Upper lobe of left lung (tissue), 6 donors: ENCODE measurements at regions not wholly inside any gene's neighbourhood (a gene's known extent, or its start where the extent isn't known, plus 50 kb on each side); places are given as distances from the start of the nearest gene placed in this dataset.

Experiments
- ATAC-seq, 2 donors: fragments of 200-7000 bp; cut with Tn5 transposase; one replicate each; pipeline ENCODE4 v1.9.1; 2022; ENCODE audit warnings: mild to moderate bottlenecking in 2 of 2, moderate library complexity in 2 of 2; ENCODE audit not compliant: low FRiP score in 2 of 2
- DNase-seq, 2 donors: peaks; one replicate each; pipeline ENCODE4 v3.0.0-alpha.2; 2019 to 2020
- H3K27ac ChIP-seq, 4 donors: fragments of 200-600 bp; sonication (generic); one replicate each; pipeline ENCODE4 v1.5.1; 2016 to 2019
- H3K27me3 ChIP-seq, 4 donors: fragments of 200-600 bp; sonication (generic); one replicate each; pipeline ENCODE4 v1.5.1; 2017 to 2019
- H3K36me3 ChIP-seq, 4 donors: fragments of 200-600 bp; sonication (generic); one replicate each; pipeline ENCODE4 v1.5.1; 2016 to 2019
- H3K4me1 ChIP-seq, 4 donors: fragments of 200-600 bp; sonication (generic); one replicate each; pipeline ENCODE4 v1.5.1; 2018 to 2019
- H3K4me3 ChIP-seq, 4 donors: fragments of 200-600 bp; sonication (generic); one replicate each; pipeline ENCODE4 v1.5.1; 2017 to 2019; ENCODE audit warnings: mild to moderate bottlenecking in 2 of 4, moderate library complexity in 1 of 4
- H3K9me3 ChIP-seq, 4 donors: fragments of 200-600 bp; sonication (generic); one replicate each; pipeline ENCODE4 v1.5.1; 2018 to 2019
- EP300 ChIP-seq, 4 donors: sonication (generic); formaldehyde crosslinking; IDR thresholded peaks; one replicate each; pipeline ENCODE4 v1.5.1; 2017; ENCODE audit warnings: antibody characterized with exemption in 4 of 4, control low read depth in 2 of 4
- POLR2A ChIP-seq, 4 donors: fragments of 450-650 bp; IDR thresholded peaks; one replicate each; pipeline ENCODE4 v1.5.1; 2016 to 2017; ENCODE audit warnings: antibody characterized with exemption in 4 of 4, mild to moderate bottlenecking in 2 of 4
- POLR2AphosphoS5 ChIP-seq, 2 donors: sonication (generic); formaldehyde crosslinking; IDR thresholded peaks; one replicate each; pipeline ENCODE4 v1.5.1; 2017; ENCODE audit warnings: antibody characterized with exemption in 2 of 2
- WGBS, 2 donors: methylation state at CpG; one replicate each; pipeline ENCODE4 v1.1.5; 2017 to 2018; 5-methylcytosine and 5-hydroxymethylcytosine counted together
- TF ChIP-seq, protein P1 (sequence below), 6 experiments: fragments of 450-650 bp in 4 of 6; fragments of 200-600 bp in 2 of 6; sonication (generic) in 2 of 6; IDR thresholded peaks; one replicate each; pipeline ENCODE4 v1.5.1; 2016 to 2019; ENCODE audit warnings: antibody characterized with exemption in 6 of 6
- donor health status: DM: no; HTN: no; CAD: no; lungs with moderate emphysema.
- donor health status: DM: no; HTN: yes; CAD: no; lungs with severe emphysema.

DNA sequence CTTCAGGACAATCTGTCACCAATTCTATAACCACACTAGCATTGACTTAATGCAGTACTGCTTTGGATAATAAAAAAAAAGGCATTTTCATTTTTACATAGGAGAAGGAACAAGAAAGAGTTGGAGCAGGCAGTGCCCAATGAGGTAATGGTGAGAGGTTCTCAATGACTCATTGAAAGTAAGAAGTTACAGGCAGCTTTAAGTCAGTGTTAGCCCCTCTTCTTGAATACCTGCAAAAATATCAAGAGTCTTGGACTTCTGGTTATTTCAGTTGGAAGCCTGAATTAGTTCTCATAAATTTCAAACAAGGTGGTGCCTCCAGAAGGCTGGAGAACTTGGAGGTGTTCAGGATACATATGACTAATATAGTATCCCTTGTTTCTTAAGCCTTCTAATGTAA is 422.5 kb downstream of the HTR7 start:
- Histone ChIP-seq H3K9me3 (no peaks in the 10 kb centered on the region), H3K27ac (no peak overlapping the region), H3K4me3 (no peak overlapping the region), H3K4me1 (no peaks in the 10 kb centered on the region), H3K36me3 (no peaks in the 10 kb centered on the region), H3K27me3 (no peaks in the 10 kb centered on the region)
- ATAC-seq (no peak), DNase-seq (no peak)
- no peak for TF ChIP-seq EP300 (IDR thresholded peaks at IDR 0.05)
- TF ChIP-seq POLR2A (IDR thresholded peaks at IDR 0.05) = no peak
- no peak for TF ChIP-seq POLR2AphosphoS5 (IDR thresholded peaks at IDR 0.05)
- TF ChIP-seq, protein P1, sequence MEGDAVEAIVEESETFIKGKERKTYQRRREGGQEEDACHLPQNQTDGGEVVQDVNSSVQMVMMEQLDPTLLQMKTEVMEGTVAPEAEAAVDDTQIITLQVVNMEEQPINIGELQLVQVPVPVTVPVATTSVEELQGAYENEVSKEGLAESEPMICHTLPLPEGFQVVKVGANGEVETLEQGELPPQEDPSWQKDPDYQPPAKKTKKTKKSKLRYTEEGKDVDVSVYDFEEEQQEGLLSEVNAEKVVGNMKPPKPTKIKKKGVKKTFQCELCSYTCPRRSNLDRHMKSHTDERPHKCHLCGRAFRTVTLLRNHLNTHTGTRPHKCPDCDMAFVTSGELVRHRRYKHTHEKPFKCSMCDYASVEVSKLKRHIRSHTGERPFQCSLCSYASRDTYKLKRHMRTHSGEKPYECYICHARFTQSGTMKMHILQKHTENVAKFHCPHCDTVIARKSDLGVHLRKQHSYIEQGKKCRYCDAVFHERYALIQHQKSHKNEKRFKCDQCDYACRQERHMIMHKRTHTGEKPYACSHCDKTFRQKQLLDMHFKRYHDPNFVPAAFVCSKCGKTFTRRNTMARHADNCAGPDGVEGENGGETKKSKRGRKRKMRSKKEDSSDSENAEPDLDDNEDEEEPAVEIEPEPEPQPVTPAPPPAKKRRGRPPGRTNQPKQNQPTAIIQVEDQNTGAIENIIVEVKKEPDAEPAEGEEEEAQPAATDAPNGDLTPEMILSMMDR (IDR thresholded peaks at IDR 0.05) = no peak

DNA sequence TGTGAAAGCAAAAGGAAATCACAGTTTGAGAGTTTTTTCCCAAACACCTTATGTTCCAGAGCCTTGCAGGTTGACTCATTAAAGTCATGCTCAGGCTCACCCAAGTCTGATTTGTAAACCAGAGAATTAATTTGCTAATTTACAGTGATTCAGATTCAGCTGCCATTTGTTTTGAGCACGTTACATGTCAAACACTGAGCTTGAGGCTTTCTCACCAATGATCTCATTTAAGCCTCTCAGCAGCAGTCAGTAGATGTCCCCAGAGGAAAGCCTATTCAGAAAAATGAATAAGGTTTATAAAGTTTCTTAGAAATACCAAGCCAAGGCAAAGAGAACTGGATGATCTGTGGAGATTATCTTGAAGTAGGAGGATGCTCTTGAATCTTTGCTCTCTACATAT is 420.4 kb downstream of the HTR7 start:
- no peak overlapping the region for H3K27ac ChIP-seq
- no peak for DNase-seq
- H3K4me1 ChIP-seq = no peaks in the 10 kb centered on the region
- TF ChIP-seq EP300 (IDR thresholded peaks at IDR 0.05) = no peak
- no peak for TF ChIP-seq POLR2AphosphoS5 (IDR thresholded peaks at IDR 0.05)
- TF ChIP-seq, protein P1 (IDR thresholded peaks at IDR 0.05) = no peak
- no peak for TF ChIP-seq POLR2A (IDR thresholded peaks at IDR 0.05)
- 85 to 87% methylated on average over 1 of the region's 1 CpG for WGBS, 2 donors
- no peak for ATAC-seq
- no peak overlapping the region for H3K4me3 ChIP-seq
- peaks cover 0 to 14% (median 2%) of the 10 kb centered on the region in 4 donors for H3K9me3 ChIP-seq
- no peaks in the 10 kb centered on the region for H3K27me3 ChIP-seq
- no peaks in the 10 kb centered on the region for H3K36me3 ChIP-seq

DNA sequence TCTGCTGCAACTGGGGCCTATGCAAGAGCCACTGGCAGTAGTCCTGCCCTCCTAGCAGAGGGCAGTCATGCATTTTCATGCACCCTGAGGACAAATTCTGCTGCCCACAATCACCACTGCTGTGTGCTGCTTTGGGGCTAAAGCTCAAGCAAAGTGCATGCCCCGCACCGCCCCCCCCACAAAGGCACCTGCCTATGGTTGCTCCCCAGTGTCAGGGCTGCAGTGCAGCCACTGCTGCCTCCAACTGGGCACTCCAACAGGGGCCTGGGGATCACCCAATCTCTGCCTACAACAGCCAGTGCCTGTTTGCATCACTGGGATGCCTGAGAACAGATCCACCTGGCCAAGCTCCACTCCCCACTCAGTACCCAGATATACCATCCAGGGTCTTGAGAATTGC is 417.0 kb downstream of the HTR7 start:
- H3K9me3 ChIP-seq = peaks cover 0 to 14% (median 3%) of the 10 kb centered on the region in 4 donors
- peak in 1 of 2 donors; percentile 6 for DNase-seq
- H3K27ac ChIP-seq = no peak overlapping the region
- TF ChIP-seq EP300 (IDR thresholded peaks at IDR 0.05) = no peak
- TF ChIP-seq POLR2A (IDR thresholded peaks at IDR 0.05) = no peak
- no peak for TF ChIP-seq POLR2AphosphoS5 (IDR thresholded peaks at IDR 0.05)
- TF ChIP-seq, protein P1 (IDR thresholded peaks at IDR 0.05) = no peak
- no peaks in the 10 kb centered on the region for H3K4me1 ChIP-seq
- no peaks in the 10 kb centered on the region for H3K36me3 ChIP-seq
- H3K27me3 ChIP-seq = no peaks in the 10 kb centered on the region
- WGBS, 2 donors = 100% methylated on average over 1 to 2 of the region's 2 CpGs
- ATAC-seq = no peak
- no peak overlapping the region for H3K4me3 ChIP-seq

- Histone ChIP-seq H3K4me3 (no peak overlapping the region), H3K27ac (no peak overlapping the region), H3K4me1 (no peaks in the 10 kb centered on the region), H3K9me3 (peaks cover 0 to 14% (median 3%) of the 10 kb centered on the region in 4 donors), H3K36me3 (no peaks in the 10 kb centered on the region), H3K27me3 (no peaks in the 10 kb centered on the region)
- 78 to 84% methylated on average over 3 of the region's 3 CpGs for WGBS, 2 donors
- DNase-seq (no peak), ATAC-seq (no peak)
- TF ChIP-seq EP300 (IDR thresholded peaks at IDR 0.05) = no peak
Observed at GRCh38 chr10:90443342-90443741, 414.5 kb downstream of the HTR7 start.

DNA sequence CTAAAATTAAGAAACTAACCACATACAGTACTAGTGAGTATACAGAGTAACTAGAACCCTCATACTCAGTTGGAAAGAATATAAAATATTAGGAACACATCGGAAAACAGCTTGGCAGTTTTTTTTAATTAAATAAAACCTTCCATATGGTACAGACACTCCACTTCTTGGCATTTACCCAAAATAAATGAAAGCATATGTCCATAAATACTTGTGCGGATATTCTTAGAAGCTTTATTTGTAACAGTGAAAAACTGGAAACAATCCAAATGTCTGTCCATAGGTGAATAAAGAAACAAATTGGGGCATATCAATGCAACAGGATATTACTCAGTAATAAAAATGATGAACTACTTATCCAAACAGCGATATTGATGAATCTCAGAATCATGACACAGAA is 410.0 kb downstream of the HTR7 start:
- Histone ChIP-seq H3K4me1 (no peaks in the 10 kb centered on the region), H3K27me3 (no peaks in the 10 kb centered on the region), H3K27ac (no peak overlapping the region), H3K4me3 (no peak overlapping the region), H3K9me3 (no peaks in the 10 kb centered on the region), H3K36me3 (no peaks in the 10 kb centered on the region)
- ATAC-seq (no peak), DNase-seq (no peak)
- whole genome bisulfite sequencing, 2 donors = 57 to 61% methylated on average over 3 of the region's 3 CpGs
- TF ChIP-seq POLR2AphosphoS5 (IDR thresholded peaks at IDR 0.05) = no peak
- TF ChIP-seq POLR2A (IDR thresholded peaks at IDR 0.05) = no peak
- TF ChIP-seq EP300 (IDR thresholded peaks at IDR 0.05) = no peak
- TF ChIP-seq, protein P1 (IDR thresholded peaks at IDR 0.05) = no peak
